HG03342 (cell line): ENCODE measurements at regions not wholly inside any gene's neighbourhood (a gene's known extent, or its start where the extent isn't known, plus 50 kb on each side); places are given as distances from the start of the nearest gene placed in this dataset.
"Not testable (repeated sequence)": the region's sequence is repeated elsewhere in the genome, so short reads cannot be mapped to it uniquely, and the experiment has no call there.

Source experiments
- ATAC-seq: cut with Tn5 transposase; IDR thresholded peaks from one replicate; pipeline ENCODE4 v1.9.1; 2021; ENCODE audit warnings: mild to moderate bottlenecking, moderate library complexity; ENCODE audit not compliant: unreplicated experiment

DNA sequence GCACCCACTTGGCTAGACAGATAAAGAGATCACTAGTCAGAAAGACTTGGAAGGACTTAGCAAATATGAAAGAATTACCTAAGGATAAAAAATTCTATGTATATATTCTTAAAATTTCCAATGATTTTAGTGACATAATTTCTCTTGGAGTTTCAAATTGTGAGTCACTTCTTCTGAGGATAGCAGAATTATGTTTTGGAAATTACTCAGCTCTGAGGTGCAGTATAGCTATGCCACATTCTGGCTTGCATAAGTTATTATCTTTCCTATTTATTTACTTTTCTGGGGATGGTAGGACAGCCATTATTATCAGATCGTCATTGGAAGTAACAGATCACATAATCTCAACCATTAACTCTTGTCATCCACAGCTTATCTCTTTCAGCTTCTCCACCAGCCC is 853.5 kb downstream of the TRIML1 start:
- ATAC-seq, result no peak

DNA sequence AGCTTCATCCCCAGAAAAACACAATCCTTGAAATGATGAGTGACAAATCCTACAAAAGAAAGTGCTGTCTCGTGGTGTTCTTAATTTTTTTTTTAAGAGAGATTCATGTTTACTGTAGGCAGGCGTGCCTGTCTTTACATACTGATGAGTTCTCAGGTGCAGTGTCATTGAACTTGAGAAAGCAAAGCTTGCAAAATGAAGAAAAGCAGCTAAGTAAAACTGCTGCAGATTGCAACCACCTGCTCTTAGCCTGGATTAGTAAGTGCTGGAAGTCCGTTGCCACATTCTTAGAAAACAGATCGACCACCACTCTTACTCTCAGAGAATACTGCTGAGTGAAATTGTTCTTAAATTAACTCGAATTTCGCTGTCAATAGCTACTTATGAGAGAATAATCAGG is 854.6 kb downstream of the TRIML1 start:
- no peak for ATAC-seq

DNA sequence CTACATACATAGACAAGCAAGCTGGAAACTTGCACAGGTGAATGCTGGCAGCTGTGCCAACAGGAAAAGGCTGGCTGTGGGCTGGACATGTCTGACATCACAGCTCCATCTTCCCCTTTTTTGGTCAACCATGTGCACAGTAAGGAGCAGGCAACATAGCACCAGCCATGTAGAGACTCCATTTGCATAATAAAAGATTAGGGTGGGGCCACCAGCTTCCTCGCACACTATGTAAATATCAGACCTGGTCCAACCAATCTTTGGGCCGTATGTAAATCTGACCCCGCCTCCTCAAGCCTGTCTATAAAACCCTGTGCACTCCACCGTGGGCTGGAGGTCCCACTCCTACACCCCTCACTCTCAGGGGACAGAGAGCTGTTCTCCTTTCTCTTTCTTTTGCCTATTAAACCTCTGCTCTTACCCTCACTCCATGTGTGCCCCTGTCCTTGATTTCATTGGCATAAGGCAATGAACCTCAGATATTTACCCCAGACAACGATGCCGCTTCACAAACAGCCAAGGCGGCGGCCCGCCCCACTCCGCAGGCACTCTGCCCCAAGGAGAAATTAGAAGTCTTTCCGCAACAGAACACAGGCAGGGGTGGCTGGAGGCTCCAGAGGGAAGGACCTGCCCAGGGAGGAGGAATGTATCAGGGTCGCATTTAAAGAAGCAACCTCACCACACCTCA is 862.2 kb downstream of the TRIML1 start:
- no peak for ATAC-seq

DNA sequence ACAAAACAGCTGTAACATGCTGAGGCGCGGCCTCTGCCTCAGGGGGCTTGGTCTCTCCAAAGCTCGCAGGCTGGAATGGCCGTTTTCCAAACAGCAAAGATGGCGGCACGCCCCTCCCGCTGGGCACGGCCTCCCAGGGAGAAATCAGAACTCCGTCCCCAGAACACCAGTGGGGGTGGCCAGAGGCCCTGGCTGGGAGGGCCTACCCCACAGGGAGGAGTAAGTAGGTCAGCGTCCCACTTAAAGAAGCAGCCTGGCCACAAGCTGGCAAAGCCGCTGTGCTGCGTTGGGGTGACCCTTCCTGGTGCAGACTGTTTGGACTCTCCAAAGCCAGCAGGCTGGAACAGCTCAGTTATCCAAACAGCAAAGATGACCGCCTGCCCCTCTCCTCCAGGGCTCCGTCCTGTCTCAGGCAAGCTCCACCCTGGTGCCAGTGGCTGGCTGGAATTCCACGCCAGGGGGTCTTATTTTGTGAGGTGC is 862.8 kb downstream of the TRIML1 start:
- ATAC-seq, result no peak

DNA sequence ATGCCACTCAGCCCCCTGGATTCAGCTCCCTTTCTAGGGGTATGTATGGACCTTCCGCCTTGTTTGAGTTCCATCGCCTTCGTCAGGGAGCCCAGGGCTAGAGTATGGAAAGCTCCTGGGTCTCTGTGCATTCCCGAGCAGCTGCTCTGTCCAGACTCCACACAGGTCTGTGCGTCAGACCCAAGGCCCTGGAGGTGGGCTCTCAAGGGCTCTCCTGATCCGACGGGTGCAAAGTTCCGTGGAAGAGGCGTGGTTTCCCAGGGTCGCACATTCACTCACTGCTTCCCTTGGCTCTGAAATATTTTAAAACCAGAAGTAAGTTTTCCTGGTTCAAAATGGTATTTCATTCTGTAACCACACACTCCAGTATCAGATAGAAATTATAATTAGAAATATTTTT is 863.2 kb downstream of the TRIML1 start:
- no peak for ATAC-seq

DNA sequence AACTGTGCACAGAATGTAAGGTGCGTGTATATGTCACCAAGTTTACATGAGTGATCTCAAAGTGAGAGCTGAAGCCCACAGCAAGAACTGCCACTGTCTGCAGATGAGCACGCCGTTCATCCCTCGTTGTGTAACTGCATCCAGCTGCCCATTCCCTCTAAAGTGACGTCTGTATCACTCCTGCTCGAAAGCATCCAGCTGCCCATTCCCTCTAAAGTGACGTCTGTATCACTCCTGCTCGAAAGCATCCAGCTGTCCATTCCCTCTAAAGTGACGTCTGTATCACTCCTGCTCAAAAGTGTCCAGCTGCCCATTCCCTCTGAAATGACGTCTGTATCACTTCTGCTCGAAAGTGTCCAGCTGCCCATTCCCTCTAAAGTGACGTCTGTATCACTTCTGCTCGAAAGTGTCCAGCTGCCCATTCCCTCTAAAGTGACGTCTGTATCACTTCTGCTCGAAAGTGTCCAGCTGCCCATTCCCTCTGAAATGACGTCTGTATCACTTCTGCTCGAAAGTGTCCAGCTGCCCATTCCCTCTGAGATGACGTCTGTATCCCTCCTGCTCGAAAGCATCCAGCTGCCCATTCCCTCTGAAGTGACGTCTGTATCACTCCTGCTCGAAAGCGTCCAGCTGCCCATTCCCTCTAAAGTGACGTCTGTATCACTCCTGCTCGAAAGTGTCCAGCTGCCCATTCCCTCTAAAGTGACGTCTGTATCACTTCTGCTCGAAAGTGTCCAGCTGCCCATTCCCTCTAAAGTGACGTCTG is 871.4 kb downstream of the TRIML1 start:
- ATAC-seq, result not testable (repeated sequence)

DNA sequence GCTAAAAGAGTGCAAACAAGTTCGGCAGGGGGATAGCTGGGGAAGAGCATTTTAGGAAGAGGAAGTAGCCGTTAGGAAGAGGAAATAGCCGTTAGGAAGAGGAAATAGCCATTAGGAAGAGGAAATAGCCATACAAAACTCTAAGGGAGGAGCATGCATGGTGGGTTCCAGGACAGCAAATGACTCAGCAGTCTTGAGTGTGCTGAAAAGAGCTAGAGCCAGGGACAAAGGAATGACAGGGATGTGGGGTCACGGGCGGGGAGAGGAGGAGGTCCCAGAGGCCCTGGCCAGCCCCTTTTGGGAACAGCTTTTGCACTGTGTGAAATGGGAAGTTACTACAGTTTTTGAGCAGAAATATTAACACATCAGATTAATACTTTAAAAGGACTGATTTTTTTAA is 882.6 kb downstream of the TRIML1 start:
- ATAC-seq, result no peak

DNA sequence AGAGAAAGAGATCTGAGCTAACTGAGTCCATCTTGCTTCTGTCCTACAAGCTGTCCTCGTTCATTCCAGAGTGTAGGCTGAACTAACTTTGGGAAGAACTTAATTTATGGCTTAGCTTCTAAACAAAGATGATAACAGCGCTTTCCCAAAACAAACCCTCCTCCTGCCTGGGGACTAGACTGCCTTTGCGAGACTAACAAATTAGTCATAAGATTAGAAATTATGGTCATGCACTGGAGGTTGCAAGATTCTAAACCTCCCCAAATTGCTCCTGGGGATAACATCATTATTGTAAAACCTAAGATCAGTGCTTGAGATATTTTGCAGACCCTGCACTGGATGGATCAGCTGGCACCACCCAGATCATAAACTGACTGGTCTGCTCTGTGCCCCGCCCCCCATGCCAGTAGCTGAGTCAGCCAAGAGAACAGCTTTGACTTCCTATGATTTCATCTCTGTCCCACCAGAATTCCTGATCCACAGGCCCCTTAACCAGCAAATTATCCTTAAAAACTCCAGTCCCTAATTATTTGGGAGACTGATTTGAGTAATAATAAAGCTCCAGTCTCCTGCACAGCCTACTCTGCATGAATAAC is 883.3 kb downstream of the TRIML1 start:
- no peak for ATAC-seq

DNA sequence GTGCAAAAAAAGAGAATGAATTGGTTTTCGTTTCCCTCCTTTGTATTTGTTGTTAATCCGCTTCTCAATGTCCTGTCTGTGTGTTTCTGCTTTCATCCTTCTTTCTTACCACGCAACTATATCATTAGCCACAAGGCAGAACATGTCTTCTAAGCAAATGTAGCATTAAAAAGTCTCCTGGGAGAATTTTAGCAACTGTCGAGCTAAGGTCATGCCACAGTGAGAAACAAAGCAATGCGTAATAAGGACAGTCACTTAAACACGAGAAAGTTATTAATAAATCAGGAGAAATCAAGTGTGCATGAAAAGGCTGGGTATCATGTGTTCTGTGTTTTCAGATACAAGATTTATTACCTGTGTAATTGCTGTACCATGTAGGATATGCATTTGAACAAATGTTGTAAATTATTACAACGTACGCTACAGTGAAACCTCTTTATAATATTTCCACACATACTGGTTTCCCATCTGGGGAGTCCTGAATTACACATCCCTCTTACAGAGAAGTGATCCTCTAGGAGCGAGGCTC is 890.8 kb downstream of the TRIML1 start:
- ATAC-seq, result no peak

DNA sequence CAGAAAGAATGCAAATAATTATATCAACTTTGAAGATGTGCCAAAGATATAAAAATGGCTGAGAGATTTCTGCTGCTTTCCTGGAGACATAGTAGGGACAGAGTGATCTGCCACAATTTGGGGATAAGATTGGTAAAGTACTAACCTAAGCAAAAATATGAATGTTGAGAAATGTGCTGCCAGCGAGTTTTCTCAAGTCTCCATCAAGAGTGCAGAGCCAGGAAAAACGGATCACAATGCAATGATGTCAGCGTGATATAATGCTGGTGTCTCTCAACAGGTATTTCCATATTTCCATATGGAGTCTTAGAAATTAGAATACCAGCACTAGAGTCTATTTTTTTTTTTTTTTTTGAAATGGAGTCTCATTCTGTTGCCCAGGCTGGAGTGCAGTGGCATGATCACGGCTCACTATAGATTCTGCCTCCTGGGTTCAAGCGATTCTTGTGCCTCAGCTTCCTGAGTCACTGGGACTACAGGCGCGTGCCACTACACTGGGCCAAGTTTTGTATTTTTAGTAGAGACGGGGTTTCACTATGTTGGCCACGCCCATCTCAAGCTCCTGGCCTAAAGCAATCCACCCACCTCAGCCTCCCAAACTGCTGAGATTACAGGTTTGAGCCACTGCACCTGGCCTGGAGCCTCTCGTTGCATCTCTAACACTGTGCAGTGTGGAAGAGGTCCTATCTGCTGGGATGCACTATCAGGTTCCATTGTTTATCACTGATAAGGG is 893.5 kb downstream of the TRIML1 start:
- no peak for ATAC-seq

DNA sequence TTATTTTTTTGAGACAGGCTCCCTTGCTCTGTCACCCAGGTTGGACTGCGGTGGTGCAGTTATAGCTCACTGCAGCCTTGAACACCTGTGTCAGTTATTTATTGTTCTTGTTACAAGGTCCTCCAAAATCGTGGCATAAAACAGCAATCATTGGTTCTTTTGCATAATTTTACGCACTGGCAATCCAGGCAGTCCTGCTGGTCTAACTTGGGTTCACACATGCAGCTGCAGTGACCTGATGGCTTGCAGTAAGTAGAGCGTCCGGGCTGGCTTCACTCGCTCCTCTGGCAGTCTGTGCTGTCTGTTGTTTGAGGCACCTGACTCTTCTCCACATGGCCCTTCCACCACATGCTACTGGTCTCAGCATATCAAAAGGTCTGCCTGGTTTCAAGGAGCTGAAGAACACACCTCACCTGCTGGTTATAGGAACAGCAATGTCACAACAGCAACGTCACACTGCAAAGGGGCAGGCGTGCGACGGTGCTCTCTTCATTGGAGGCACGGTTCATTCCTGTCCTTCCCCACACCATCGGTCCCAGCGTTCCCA is 894.6 kb downstream of the TRIML1 start:
- ATAC-seq, result no peak

DNA sequence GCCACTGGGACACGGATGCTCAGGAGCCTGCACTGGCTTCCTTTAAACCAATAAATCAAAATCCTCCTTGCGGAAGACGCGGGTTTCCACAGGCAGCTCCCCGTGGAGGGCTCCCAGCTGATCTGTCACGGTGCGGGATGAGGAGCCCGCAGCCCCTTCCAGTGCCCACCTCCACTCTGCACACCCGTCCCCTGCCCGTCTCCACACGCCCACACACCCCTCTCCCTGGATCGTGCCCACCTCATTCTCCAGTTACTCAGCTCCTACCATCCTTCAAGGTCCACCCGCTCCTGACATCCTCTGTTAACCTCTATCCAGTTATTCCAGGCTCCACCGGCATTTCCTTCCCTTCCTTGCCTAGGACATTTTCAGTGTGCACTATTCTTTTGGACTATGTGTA is 895.9 kb downstream of the TRIML1 start:
- no peak for ATAC-seq

DNA sequence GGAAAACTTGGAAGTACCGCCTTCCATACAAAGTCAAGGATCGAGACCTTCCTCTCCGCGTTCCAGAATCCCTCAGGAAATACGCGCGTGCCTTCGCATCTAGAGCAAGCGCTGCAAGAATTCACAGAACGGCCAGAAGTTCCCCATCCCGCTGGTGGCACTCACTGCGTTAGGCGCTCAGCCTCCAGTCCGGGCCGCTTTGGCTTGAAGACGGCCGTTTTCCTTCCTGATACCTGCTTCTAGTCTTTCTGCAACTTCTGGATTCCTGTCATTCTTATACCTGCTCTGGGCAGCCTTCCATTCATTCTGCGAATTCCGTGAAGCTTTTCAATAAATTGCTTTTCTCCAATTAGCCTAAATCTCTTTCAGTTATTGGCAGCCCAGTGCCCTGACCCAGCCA is 896.4 kb downstream of the TRIML1 start:
- no peak for ATAC-seq

DNA sequence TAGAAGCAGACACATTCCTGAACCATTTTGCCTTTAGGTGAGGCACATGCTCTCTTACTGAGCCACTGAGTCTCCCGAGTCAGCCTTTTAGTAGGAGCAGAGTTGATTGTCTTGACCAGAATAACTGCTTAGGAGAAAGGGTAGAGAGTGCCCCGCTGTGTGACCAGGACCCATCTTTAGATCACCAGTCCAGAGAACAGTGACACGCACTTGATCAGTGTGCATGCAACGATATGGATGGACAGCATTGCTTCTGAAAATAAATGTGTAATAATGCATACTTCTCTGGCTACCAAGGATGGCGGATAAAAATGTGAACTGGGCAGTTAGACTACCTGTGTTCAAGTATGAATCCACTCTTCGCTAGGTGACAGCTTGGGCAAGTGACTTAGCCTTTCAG is 897.7 kb downstream of the TRIML1 start:
- no peak for ATAC-seq

DNA sequence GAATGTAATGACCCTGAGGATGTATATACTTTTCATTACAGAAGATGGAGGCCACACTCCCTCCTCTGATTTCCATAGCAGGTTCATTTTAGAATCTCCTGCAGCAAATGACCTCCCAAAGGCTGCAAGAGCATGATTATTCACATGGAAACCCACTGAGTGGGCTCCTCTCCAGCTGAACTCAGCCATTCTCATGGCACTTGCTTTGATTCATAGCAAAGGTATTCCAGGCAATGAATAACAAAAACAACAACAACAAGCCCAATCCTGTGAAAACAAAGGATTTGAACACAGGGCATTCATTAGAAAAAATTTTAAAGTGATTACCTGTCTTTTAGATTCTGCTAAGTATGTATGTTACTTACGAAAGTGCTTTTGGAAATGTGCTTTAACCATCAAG is 894.0 kb upstream of the FRG1 start:
- no peak for ATAC-seq

DNA sequence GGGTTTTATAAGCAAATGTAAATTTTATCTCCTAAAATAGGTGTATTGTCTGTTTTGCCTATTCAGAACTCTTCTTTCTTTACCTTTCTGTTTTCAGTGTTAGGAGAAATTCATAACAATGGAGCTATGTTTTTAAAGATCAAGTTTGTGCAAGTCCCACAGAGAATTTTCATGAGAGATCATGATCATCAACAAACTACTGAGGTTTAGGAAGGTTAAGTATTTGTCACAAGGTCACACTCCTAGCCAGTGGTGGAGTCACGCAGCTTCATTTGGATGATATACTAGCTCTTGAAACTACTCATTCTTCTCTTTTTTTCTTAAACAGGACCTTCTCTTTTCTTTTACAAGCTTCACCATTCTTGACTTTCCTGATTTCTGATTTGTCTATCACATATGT is 892.6 kb upstream of the FRG1 start:
- no peak for ATAC-seq

DNA sequence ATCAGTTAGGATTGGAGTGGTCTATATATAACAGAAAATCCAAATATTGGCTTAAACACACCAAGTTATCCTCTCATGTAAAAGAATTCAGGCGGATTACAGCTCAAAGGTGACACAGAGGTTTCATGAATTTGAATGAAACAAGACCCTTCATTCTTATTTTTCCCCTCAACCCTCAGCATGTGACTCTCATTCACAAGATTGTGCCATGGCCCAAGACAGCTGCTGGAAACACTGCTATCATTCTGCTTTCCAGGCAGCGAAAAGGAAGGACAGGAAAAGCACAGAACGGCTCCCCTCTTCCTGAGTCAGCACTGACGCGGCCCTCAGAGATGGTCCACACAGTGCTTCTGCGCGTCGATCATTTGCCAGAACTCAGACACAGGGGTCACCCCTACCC is 891.0 kb upstream of the FRG1 start:
- ATAC-seq, result no peak

DNA sequence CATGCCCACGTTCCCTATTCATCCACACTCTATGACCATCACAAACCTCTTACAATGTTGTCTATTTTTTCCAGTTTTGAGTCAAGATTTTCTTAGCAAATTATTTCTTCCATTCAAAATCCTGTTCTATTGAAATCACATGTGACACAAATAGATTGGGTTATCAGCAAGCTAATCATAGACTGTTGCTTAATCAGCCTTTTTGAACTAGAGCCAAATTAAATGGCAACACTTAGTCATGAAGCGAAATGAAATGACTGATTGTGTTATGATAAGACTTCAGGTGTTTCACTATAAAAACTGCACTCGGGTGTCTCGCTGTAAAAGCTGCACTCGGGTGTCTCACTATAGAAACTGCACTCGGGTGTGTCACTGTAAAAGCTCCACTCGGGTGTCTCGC is 890.0 kb upstream of the FRG1 start:
- ATAC-seq, result no peak

DNA sequence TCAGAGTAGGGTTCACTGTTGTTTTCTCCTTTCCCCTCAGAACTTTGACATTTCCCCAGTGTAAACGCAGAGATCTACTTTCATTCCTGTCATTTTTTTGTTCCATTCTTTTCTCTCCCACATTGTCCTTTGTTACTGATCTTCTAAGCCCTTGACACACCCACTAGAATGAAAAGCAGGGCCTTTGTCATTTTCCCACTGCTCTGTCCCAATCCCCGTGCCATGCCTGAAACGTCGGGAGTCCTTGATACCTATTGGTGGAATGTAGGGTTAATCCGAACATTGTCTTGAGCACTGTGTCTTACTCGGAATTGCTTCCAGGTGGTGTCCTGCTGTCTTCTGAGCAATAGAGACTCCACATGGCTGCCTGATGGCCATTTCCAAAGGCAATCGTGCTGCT is 887.1 kb upstream of the FRG1 start:
- ATAC-seq, result no peak

DNA sequence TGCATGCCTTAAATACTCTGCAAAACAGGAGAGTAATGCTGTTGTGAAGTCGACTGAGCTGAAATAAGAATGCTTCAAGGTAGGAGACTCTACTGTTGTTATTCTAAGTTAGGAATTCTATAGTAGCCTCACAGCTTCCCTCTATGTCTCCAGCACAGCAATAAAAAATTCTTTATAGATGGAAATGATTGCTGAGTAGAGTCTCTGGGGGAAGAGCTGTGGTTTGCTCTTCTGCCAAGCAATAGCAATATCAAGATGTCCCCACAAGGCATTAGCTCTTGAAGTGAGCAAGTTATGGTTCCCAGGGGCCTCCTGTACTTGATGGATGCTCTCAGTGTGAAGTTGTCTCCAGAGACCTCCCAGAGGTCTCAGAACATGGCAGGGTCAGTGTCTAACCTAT is 880.6 kb upstream of the FRG1 start:
- ATAC-seq, result no peak
